Hypothalamus (tissue), 51 donors: ENCODE measurements at regions not wholly inside any gene's neighbourhood (a gene's known extent, or its start where the extent isn't known, plus 50 kb on each side); places are given as distances from the start of the nearest gene placed in this dataset.
A peak's percentile ranks its signal among the peaks of the same experiment; 100 is the strongest.

Source experiments
- DNase-seq, 51 donors: peaks; one replicate each; lab custom pipeline; 2025; lab: John Stamatoyannopoulos, UW

DNA sequence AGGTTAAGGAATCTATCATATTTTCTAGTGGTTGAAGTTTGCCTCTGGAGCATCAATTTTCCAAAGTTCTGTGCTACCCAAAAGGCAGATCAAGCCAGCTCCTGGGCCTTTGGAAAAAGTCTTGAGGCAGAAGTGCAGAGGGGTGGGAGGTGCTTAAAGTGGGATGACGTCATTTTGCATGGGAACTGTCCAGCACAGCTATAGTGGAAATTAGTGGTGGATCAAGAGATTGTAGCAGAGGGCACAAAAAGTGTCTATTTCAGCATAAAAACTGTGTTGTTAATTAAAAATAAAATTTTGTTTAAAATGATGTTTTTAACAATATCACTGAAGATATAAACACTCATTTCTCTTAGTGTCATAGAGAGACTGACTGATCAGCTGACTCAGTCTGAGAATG is 221.9 kb downstream of the LRRN1 start:
- no peak for DNase-seq

DNA sequence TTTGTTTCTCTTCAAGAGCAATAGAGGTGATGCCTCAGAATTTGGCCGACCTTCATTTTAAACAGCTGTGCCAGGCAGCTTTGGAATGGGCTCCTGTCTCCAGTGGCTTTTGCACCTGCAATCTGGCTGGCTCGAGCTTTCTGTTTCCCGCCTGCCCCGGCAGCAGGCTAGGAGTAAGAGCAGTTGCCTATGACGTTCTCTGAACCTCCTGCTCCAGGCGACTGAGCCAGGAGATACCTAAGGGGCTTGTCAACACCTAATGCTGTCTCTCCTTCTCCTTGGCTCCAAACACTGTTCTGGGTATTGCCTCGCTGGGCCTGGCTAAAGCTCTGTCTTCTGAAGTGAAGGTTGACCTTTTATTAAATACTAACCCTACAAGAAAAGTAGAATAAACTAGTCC is 229.9 kb downstream of the LRRN1 start:
- no peak for DNase-seq

DNA sequence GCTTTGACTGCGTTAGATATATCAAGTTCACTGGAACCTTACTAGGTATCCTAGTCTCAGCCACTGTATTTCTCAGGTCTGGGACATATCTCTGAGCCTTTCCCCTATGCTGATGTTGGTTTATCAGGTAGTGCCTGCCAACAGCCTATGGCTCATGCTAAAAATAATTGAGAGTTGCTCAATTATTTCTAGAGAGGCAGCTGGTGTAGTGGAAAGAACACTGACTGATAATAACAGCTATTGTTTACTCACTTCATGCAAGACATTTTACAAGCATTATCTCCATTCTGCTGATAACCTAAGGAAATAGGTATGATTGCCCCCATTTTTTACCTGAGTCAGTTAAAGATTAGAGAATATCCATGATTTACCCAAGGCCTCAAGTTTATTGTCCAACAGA is 231.4 kb downstream of the LRRN1 start:
- DNase-seq = no peak

DNA sequence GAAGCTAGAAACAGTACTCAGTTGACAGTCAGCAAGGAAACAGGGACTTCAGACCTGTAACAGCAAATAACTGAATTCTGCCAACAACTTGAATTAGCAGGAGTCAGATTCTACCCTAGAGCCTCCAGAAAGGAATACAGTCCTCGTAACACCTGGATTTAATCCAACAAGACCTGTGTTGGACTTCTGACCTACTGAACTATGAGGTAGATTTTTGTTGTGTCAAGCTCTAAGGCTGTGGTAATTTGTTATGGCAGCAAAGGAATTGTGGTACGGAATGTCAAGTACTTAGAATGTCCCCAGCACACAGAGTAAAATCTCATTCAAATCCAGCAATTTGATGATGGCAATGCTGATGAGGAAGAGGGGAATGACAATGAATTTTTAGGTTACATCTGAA is 234.1 kb downstream of the LRRN1 start:
- DNase-seq = no peak

DNA sequence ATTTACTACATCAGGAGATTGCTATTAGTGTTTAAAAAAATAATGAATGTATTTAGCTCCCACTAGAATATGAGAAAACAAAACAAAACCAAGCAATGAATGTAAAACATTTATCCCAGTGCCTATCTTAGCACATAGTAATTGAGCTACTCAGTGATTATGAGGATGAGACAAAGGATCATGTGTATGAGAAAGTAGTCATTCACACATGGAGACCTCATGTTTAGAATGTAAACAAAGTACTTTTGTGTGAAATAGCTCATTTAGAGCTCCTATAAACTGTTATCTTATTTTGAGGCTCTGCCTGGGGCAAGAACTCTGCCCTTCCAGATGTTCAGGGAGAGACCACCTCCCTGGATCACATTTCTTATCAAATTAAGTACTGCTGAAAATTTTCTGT is 236.8 kb downstream of the LRRN1 start:
- no peak for DNase-seq

DNA sequence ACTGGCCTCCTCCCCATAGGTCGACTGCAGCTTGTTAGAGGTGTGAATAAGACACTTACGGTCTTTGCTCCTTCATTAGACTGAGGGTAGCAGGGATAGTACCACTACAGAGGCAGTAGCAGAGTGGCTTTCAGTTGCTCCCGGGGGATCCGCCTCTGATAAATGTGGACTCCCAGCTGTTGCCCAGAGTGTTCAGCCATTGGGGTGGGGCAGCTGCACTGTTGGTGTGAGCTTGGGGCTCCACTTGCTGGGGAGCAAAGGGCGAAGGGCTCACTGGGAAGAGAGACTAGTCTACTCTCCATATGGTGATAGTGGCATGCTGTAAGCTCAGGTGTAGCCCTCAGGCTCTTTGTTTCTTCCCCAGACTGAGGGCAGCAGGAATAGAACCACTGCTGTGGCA is 239.1 kb downstream of the LRRN1 start:
- no peak for DNase-seq

DNA sequence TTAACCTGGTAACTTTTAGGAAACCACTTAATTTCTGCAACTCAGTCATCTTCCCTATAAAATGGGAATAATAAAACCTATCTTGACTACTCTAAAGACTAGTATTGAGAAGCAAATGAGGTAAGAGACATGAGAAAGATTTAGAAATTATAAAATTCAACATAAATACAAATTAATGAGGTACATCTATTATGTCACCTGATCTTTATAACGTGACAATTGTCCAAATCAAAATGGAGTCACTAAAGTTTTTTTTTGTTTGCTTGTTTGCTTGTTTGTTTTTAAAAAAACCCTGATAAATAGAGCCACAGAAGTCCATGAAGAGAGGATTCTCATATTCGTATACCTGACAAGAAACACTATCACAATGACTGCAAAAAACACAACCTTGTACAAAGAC is 242.8 kb downstream of the LRRN1 start:
- DNase-seq = no peak

DNA sequence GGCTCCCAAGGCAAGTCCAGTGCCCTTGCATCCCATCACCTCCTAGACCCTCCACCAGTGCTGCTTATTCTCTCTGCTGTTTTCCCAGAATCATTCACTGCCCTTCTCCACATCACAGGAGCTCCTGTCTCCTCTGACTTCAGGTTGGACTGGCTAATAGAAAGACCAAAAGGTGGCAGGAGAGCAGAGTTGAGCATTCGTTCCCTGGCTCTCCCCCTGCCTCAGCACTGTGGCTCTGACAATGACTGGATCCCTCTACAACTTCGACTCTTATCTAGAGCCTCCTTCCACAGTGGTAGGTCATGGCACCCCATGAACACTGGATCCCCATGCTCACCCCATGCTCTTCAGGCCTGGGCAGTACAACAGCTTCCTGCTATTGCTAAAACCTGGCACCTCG is 243.6 kb downstream of the LRRN1 start:
- DNase-seq = no peak

DNA sequence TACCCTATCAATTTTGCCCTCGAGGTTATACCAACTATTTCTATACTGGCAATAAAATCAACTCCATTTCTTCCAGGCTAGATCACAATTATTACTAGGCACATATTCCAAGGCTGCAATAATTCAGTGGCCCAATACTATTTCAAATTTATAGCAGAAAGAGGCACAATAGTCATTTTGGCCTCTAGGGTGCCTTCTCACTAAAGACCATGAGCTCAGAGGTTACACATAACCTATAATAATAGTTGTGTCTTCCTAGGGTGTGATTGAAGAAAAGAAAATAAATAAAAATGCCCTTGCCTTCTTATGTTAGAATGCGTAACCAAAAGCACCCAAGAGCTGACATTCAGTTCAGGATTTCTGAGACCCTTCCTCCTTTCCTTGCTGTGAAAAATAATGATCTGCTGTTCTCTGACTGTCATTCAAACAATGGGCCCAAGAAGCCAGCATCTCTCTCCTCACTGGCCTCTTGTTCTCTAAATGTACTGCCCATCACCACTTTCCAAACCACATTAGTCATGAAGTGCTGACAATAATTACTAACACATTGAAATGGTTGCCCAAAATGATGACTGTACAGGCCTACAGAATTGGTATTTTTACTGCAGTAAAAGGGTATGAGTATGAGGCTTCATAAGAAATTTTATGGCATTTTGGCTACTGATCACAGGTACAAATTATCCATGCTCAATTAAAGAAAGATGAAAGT is 244.8 kb downstream of the LRRN1 start:
- DNase-seq = peak in 2 of 51 donors; percentile 0 to 4

DNA sequence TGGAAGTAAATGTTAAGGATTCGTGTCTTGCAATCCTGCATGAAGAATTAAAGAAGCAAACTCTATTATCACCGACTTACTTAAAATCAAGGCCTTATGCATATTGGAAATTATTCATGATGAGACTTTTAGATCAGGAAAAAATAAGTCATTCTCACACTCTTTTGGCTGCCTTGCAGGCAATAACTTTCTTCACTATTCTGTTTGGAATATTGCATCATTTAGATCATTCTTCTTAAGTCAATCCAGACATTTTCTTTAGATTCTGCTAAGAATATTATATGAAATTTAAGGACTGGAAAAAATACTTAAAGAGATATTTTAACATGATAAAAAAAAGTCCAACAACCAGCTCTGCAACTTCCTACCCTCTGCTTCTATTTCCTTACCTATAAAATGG is 245.4 kb downstream of the LRRN1 start:
- no peak for DNase-seq

DNA sequence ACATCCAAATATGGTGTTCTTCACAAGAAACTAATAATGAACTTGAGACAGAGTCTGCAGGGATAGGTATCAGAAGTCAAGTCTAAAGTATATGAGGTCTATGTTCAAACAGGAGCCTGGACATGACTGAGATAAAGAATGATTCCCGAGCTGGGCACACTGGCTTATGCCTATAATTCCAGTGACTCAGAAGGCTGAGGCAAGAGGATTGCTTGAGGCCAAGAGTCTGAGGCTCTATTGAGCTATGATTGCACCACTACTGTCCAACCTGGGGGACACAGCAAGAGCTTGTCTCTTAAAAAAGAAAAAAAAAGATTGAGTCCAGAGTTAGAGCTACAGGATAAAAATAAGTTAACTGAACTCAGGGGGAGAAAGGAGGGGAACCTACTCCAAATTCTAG is 246.5 kb downstream of the LRRN1 start:
- DNase-seq = no peak

DNA sequence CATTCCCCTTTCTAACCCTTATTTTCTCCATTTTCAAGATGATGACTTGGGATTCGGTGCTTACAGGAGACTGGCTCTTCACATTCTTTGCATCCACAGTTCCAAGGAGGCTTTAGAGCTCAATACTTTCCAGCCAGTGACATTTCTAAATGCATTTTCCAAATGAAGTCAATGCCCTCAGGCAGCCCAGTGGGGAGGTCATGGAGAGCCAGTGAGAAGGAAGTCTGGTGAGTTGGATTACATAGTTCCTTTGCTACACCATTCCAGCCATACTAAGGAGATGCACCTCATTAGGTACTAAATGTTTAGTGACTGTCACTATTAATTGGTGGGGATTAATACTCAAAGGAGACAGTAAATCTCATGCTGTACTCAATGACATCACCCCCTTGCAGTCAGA is 248.1 kb downstream of the LRRN1 start:
- DNase-seq = no peak

DNA sequence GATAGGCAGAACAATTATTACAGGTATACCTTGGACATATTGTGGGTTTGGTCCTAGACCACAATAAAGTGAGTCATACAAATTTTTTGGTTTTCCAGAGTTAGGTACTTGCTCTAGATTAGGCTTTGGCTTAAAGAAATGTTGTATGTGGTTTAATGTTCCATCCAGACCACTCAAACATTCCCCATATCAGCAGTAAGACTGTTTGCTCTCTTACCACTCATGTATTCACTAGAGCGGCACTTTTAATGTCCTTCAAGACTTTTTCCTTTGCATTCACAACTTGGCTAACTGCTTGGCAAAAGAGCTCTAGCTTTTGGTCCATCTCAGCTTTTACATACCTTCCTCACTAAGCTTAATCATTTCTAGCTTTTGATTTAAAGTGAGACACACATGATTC is 250.5 kb upstream of the SETMAR start:
- no peak for DNase-seq

DNA sequence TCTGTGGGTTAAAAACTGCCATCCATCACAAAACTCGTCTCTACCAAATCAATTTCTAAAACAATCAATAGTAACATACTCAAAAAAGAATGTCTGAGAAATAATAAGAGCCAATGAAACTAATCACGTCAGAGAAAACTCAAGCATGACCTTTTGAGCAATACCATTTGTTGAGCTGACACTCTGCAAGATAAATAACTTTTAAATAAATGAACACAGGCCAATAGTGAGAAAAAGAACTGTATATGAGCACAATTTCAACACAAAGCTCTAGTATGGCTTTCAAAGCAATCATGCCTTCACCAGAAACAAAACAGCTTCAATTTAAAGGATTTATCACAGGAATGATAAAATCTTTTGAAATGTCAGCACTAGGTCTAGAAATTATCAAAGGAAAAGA is 249.2 kb upstream of the SETMAR start:
- no peak for DNase-seq

DNA sequence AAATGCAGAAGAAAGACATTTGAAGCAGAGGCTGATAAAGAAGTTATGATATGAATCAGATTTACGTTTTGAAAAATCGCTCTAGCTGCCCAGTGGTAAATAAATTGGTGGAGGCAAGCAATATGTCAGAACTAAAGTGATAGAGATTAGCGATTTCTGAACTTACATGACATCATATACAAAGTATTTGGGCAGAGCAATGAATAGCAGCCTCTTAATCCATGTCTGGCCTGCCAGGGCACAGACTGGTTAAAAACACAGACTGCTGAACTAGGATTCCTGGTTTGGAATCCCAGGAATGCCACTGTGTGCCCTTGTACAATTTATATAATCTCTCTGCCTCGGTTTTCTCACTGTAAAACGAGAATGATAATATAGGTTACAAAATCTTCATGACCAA is 243.1 kb upstream of the SETMAR start:
- no peak for DNase-seq

DNA sequence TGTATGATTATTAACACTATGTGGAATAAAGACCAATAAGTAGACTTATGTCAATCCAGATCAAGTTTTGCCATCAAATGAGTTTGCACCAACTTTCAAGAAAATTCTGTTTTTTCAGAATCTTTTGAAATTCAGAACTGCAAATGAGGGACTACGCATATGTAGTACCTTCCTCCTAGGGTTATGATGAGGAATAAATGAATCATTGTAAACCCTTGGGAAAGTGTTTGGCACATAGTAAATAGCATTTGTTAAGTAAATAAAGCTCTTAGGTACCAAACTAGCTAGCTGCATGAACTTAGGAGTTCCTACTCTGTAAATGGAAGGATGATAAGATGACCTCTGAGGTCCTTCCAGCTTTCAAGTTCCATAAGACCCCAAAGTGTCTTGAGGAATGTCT is 242.6 kb upstream of the SETMAR start:
- no peak for DNase-seq

DNA sequence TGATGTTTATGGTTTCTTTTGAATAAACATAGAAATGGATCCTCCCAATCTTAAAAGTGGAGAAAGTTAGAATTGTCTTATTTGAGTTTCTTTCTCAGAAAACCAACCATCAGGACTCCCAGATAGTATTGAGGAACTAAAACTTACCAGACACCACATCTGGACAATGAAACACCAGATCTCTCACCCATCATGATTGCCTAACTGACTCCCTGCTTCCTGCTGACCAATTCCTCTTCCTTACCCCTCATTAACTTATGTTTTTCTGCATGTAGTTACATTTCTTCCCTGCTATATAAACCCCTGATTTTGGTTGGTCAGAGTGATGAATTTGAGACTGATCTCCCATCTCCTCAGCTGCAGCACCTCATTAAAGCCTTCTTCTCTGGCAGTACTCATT is 242.0 kb upstream of the SETMAR start:
- DNase-seq = no peak

DNA sequence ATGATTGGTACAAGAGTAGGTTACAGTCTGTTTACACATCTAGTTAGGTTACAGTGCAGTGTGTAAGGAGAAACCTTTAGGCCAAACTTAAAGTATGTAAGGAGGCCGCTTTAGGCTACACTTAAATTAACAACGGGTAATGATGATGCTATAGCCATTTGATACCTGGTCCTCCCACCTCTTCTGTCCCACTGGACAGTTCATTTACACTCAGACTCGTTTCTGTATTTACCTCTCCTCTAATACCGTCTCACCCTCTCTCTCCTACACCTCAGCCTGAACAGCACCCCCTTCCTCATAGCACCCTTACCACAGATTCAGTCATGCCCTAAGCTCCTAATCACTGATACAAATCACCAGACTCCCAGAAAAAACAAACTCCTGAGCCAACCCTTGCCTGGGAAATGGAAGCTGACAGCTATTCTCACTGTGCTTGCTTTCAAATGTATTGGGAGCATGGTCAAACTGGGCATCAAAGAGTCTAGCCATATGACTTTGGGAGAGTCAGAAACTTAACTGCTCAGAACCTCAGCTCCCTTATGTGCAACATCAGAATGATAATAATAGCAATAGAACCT is 241.3 kb upstream of the SETMAR start:
- no peak for DNase-seq

DNA sequence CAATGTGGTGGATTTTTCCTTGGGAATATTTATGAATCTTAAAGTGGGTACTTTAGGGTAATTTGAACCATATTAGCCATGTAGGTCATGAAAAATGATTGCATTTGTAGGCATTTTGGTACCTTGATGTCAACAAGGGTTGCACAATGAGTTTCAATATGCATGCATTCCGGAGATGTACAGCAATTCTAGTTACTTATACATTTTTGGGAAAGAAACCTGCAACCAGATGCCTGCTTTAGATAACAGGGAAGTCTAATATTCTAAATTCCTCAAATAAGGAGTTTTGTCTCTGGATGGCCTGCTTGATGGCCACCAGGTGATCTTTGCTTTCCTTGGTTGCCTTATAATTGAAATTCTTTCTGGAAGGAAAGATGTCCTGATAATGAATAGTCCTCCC is 240.5 kb upstream of the SETMAR start:
- DNase-seq = no peak

DNA sequence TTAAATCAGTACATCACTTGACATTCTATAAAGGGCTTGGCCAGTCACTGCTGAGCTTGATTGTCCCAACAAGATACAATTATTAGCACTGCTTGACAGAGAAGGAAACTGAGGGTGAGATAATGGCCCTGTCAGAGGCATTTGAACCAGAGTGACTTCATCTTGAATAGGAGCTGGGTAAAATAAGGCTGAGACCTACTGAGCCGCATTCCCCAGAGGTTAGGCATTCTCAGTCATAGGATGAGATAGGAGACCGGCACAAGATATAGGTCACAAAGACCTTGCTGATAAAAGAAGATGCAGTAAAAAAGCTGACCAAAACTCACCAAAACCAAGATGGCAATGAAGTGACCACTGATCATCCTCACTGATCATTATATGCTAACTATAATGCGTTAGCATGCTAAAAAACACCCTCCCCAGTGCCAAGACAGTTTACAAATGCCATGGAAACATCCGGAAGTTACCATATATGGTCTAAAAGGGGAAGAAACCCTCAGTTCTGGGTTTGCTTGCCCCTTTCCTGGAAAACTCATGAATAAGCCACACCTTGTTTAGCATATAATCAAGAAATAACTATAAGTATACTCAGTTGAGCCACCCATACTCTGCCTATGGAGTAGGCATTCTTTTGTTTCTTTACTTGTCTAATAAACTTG is 239.1 kb upstream of the SETMAR start:
- no peak for DNase-seq

DNA sequence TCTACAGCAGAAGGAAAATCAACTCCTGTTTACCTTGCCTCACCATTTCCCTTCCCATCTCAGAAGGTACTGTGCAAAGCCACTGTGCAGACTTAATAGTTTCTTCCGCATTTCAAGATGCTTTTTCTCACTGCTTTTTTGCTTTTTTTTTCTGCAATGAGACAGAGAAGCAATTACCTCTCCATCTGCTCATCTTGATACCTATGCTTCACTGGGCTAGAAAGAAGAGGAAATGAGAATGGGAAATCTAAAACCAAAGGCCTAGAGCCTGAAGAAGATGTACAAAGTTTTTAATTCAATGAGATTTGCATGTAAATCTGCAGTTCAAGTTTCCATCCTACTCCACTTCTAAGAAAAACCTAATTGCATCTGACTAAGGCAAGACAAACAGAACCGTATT is 238.1 kb upstream of the SETMAR start:
- DNase-seq = no peak

DNA sequence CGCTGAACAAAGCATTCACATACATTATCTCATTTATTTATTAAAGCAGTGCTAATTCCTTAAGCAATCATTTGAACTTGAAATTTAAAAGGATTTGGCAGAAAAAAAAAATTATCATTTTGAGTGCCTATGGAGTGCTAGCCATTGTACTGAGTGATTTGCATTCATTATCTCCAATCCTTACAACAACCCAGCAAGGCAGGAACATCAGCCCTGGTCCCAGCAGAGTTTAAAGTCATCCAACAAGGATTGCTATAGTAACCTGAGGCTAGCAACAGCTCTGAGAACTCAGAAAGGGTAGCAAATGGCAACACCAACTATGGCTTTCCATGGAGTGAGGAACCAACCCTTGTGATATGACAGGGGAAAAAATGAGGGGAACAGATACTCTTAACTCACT is 237.6 kb upstream of the SETMAR start:
- DNase-seq = no peak

DNA sequence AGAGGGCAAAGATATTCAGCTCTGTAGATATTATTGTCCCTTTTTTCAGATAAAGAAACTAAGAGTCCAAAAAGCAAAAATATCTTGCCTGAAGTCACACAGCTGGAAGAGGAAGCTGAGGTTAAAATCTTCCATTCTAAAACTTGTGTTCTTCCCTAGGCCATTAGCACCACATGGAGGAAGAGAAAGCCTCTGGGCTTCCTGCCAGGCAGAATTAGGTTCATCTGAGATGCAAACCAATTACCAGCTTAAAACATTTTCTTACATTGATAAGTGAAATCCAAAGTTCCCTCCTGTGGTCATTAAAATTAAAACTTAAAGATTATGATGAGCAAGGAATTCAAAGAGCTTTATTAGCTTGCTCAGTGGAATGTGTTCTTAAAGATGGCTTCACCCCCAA is 235.3 kb upstream of the SETMAR start:
- no peak for DNase-seq
